ES-I3 (cell line): ENCODE measurements at regions not wholly inside any gene's neighbourhood (a gene's known extent, or its start where the extent isn't known, plus 50 kb on each side); places are given as distances from the start of the nearest gene placed in this dataset.

Experiments
- H3K36me3 ChIP-seq: 2 replicates; pipeline ENCODE4 v1.6.1; 2013; ENCODE audit warnings: mild to moderate bottlenecking, low read length, control low read depth, moderate library complexity; ENCODE audit not compliant: insufficient read depth
- H3K4me1 ChIP-seq: 2 replicates; pipeline ENCODE4 v1.6.1; 2013; ENCODE audit warnings: mild to moderate bottlenecking, control low read depth, low read length; ENCODE audit not compliant: insufficient read depth
- H3K9ac ChIP-seq: 2 replicates; pipeline ENCODE4 v1.6.1; 2013; ENCODE audit warnings: low read depth, mild to moderate bottlenecking, low read length, moderate library complexity
- H3K9me3 ChIP-seq: 2 replicates; pipeline ENCODE4 v1.6.1; 2013; ENCODE audit warnings: mild to moderate bottlenecking, low read length, moderate library complexity; ENCODE audit not compliant: control insufficient read depth, insufficient read depth

- Histone ChIP-seq H3K36me3 (no peaks in the 10 kb centered on the region), H3K9me3 (no peaks in the 10 kb centered on the region), H3K4me1 (no peaks in the 10 kb centered on the region), H3K9ac (no peak overlapping the region)
Measured at GRCh38 chr22:22092101-22092500, 109.5 kb upstream of the TOP3B start.

- H3K36me3 ChIP-seq: no peaks in the 10 kb centered on the region
- H3K4me1 ChIP-seq: no peaks in the 10 kb centered on the region
- H3K9ac ChIP-seq: no peak overlapping the region
- H3K9me3 ChIP-seq: no peaks in the 10 kb centered on the region
Measured at GRCh38 chr22:22091400-22091878, 108.9 kb upstream of the TOP3B start.

GRCh38 chr22:22090650-22091399 lies 108.2 kb upstream of the TOP3B start:
- Histone ChIP-seq H3K4me1 (no peaks in the 10 kb centered on the region), H3K9ac (no peak overlapping the region), H3K36me3 (no peaks in the 10 kb centered on the region), H3K9me3 (no peaks in the 10 kb centered on the region)

- H3K4me1 ChIP-seq: no peaks in the 10 kb centered on the region
- no peaks in the 10 kb centered on the region for H3K9me3 ChIP-seq
- H3K36me3 ChIP-seq: no peaks in the 10 kb centered on the region
- H3K9ac ChIP-seq: no peak overlapping the region
Measured at GRCh38 chr22:22089459-22090308, 107.1 kb upstream of the TOP3B start.

- H3K4me1 ChIP-seq: no peaks in the 10 kb centered on the region
- no peaks in the 10 kb centered on the region for H3K36me3 ChIP-seq
- no peaks in the 10 kb centered on the region for H3K9me3 ChIP-seq
- H3K9ac ChIP-seq: no peak overlapping the region
Measured at GRCh38 chr22:22088658-22089458, 106.3 kb upstream of the TOP3B start.

GRCh38 chr22:22087854-22088657 lies 105.5 kb upstream of the TOP3B start:
- Histone ChIP-seq H3K9ac (no peak overlapping the region), H3K9me3 (no peaks in the 10 kb centered on the region), H3K4me1 (no peaks in the 10 kb centered on the region), H3K36me3 (no peaks in the 10 kb centered on the region)

- Histone ChIP-seq H3K4me1 (no peaks in the 10 kb centered on the region), H3K36me3 (no peaks in the 10 kb centered on the region), H3K9ac (no peak overlapping the region), H3K9me3 (no peaks in the 10 kb centered on the region)
Measured at GRCh38 chr22:22086501-22087158, 104.0 kb upstream of the TOP3B start.

- H3K9ac ChIP-seq: no peak overlapping the region
Measured at GRCh38 chr22:22085702-22086500, 103.3 kb upstream of the TOP3B start.

GRCh38 chr22:22084089-22084711 lies 101.6 kb upstream of the TOP3B start:
- Histone ChIP-seq H3K4me1 (no peaks in the 10 kb centered on the region), H3K9ac (no peak overlapping the region), H3K9me3 (no peaks in the 10 kb centered on the region), H3K36me3 (no peaks in the 10 kb centered on the region)

More at GRCh38 chr22:22085702-22086500, 103.3 kb upstream of the TOP3B start:
- Histone ChIP-seq H3K4me1 (no peaks in the 10 kb centered on the region), H3K9me3 (no peaks in the 10 kb centered on the region), H3K36me3 (no peaks in the 10 kb centered on the region)

- Histone ChIP-seq H3K36me3 (no peaks in the 10 kb centered on the region), H3K9me3 (no peaks in the 10 kb centered on the region), H3K4me1 (no peaks in the 10 kb centered on the region), H3K9ac (no peak overlapping the region)
Measured at GRCh38 chr22:22082960-22083359, 100.4 kb upstream of the TOP3B start.

- no peak overlapping the region for H3K9ac ChIP-seq
- no peaks in the 10 kb centered on the region for H3K4me1 ChIP-seq
- H3K36me3 ChIP-seq: no peaks in the 10 kb centered on the region
- no peaks in the 10 kb centered on the region for H3K9me3 ChIP-seq
Measured at GRCh38 chr22:22082229-22082835, 99.7 kb upstream of the TOP3B start.

- H3K4me1 ChIP-seq: no peaks in the 10 kb centered on the region
- no peak overlapping the region for H3K9ac ChIP-seq
- H3K9me3 ChIP-seq: no peaks in the 10 kb centered on the region
- no peaks in the 10 kb centered on the region for H3K36me3 ChIP-seq
Measured at GRCh38 chr22:22080270-22080669, 97.7 kb upstream of the TOP3B start.
